Gastroesophageal sphincter (tissue), 4 donors: ENCODE measurements at regions not wholly inside any gene's neighbourhood (a gene's known extent, or its start where the extent isn't known, plus 50 kb on each side); places are given as distances from the start of the nearest gene placed in this dataset.
"Not testable (repeated sequence)": the region's sequence is repeated elsewhere in the genome, so short reads cannot be mapped to it uniquely, and the experiment has no call there.

Source experiments
- ATAC-seq: fragments of 150-250 bp; one replicate; pipeline ENCODE4 v1.9.1; 2016; ENCODE audit warnings: mild to moderate bottlenecking, moderate library complexity
- H3K27ac ChIP-seq, 4 donors: fragments of 200-600 bp; sonication (generic) in 3 of 4; 1 replicate in 3 of 4; 2 replicates in 1 of 4; pipeline ENCODE4 v1.5.1; 2016 to 2019
- H3K27me3 ChIP-seq: fragments of 200-600 bp; sonication (generic); one replicate; pipeline ENCODE4 v1.5.1; 2019
- H3K36me3 ChIP-seq, 2 donors: fragments of 200-600 bp; sonication (generic); one replicate each; pipeline ENCODE4 v1.5.1; 2019; ENCODE audit warnings: control low read depth in 1 of 2
- H3K4me1 ChIP-seq, 3 donors: fragments of 200-600 bp; sonication (generic); 1 replicate in 2 of 3; 2 replicates in 1 of 3; pipeline ENCODE4 v1.5.1; 2016 to 2019; ENCODE audit warnings: control low read depth in 2 of 3
- H3K4me3 ChIP-seq, 2 donors: fragments of 200-600 bp; sonication (generic); one replicate each; pipeline ENCODE4 v1.5.1; 2019; ENCODE audit warnings: mild to moderate bottlenecking in 1 of 2, moderate library complexity in 1 of 2
- H3K9me3 ChIP-seq, 3 donors: fragments of 200-600 bp; sonication (generic); one replicate each; pipeline ENCODE4 v1.5.1; 2017 to 2019; ENCODE audit warnings: control low read depth in 2 of 3
- EP300 ChIP-seq: sonication (generic); formaldehyde crosslinking; IDR thresholded peaks from one replicate; pipeline ENCODE4 v1.6.1; 2017; ENCODE audit warnings: antibody characterized with exemption, mild to moderate bottlenecking
- POLR2A ChIP-seq, 2 donors: fragments of 450-650 bp; IDR thresholded peaks; one replicate each; pipeline ENCODE4 v1.6.1; 2017; ENCODE audit warnings: antibody characterized with exemption in 2 of 2, mild to moderate bottlenecking in 2 of 2, moderate library complexity in 1 of 2
- POLR2AphosphoS5 ChIP-seq: sonication (generic); formaldehyde crosslinking; IDR thresholded peaks from one replicate; pipeline ENCODE4 v1.6.1; 2017; ENCODE audit warnings: antibody characterized with exemption
- WGBS, 2 donors: methylation state at CpG; one replicate each; pipeline ENCODE4 v1.1.5; 2018; ENCODE audit warnings: low coverage in 1 of 2; 5-methylcytosine and 5-hydroxymethylcytosine counted together
- TF ChIP-seq, protein P1 (sequence below), 4 experiments: fragments of 200-600 bp in 2 of 4; fragments of 450-650 bp in 2 of 4; sonication (generic) in 1 of 4; IDR thresholded peaks; one replicate each; pipeline ENCODE4 v1.5.1; 2017 to 2019; ENCODE audit warnings: antibody characterized with exemption in 4 of 4, mild to moderate bottlenecking in 2 of 4, moderate library complexity in 2 of 4

GRCh38 chr2:185255566-185255965, 483.0 kb upstream of the FSIP2 start:
- Histone ChIP-seq H3K27me3 (no peaks in the 10 kb centered on the region), H3K27ac (no peak overlapping the region), H3K4me1 (no peaks in the 10 kb centered on the region), H3K9me3 (no peaks in the 10 kb centered on the region), H3K36me3 (no peaks in the 10 kb centered on the region), H3K4me3 (no peak overlapping the region)
- TF ChIP-seq POLR2AphosphoS5 (no peak), EP300 (no peak), POLR2A (IDR thresholded peaks at IDR 0.05) (no peak)
- TF ChIP-seq, protein P1, sequence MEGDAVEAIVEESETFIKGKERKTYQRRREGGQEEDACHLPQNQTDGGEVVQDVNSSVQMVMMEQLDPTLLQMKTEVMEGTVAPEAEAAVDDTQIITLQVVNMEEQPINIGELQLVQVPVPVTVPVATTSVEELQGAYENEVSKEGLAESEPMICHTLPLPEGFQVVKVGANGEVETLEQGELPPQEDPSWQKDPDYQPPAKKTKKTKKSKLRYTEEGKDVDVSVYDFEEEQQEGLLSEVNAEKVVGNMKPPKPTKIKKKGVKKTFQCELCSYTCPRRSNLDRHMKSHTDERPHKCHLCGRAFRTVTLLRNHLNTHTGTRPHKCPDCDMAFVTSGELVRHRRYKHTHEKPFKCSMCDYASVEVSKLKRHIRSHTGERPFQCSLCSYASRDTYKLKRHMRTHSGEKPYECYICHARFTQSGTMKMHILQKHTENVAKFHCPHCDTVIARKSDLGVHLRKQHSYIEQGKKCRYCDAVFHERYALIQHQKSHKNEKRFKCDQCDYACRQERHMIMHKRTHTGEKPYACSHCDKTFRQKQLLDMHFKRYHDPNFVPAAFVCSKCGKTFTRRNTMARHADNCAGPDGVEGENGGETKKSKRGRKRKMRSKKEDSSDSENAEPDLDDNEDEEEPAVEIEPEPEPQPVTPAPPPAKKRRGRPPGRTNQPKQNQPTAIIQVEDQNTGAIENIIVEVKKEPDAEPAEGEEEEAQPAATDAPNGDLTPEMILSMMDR (IDR thresholded peaks at IDR 0.05), result no peak
- 20 to 77% methylated on average over 1 of the region's 1 CpG for WGBS, 2 donors
- ATAC-seq, result no peak

GRCh38 chr2:185265747-185266146, 472.9 kb upstream of the FSIP2 start:
- Histone ChIP-seq H3K36me3 (no peaks in the 10 kb centered on the region), H3K27ac (no peak overlapping the region), H3K4me1 (no peaks in the 10 kb centered on the region), H3K27me3 (no peaks in the 10 kb centered on the region), H3K9me3 (no peaks in the 10 kb centered on the region), H3K4me3 (no peak overlapping the region)
- no peak for ATAC-seq
- TF ChIP-seq POLR2AphosphoS5 (no peak), EP300 (no peak), POLR2A (IDR thresholded peaks at IDR 0.05) (no peak)
- TF ChIP-seq, protein P1 (IDR thresholded peaks at IDR 0.05), result no peak
- WGBS, 2 donors, result 45 to 60% methylated on average over 1 of the region's 1 CpG

DNA sequence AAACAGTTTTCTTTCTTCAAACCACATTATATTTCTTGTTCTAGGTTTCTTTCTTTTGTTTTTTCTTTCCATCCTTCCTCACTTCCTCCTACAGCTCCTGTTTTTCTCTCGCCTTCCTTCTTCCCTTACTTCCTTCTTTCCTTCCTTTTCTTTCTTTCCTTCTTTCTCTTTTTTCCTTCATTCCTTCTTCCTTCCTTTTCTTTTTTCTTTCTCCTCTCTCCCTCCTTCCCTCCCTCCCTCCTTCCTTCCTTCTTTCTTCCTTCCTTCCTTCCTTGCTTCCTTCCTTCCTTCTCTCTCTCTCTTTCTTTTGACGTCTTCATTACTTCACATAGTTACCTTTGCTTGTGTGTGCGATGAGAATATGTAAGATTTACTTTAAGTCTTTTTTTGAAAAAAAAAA, 470.0 kb upstream of the FSIP2 start:
- Histone ChIP-seq H3K4me3 (no peak overlapping the region), H3K9me3 (no peaks in the 10 kb centered on the region), H3K4me1 (no peaks in the 10 kb centered on the region), H3K27ac (no peak overlapping the region), H3K36me3 (no peaks in the 10 kb centered on the region), H3K27me3 (no peaks in the 10 kb centered on the region)
- 73 to 93% methylated on average over 3 of the region's 3 CpGs for WGBS, 2 donors
- ATAC-seq, result no peak
- TF ChIP-seq POLR2AphosphoS5, result no peak
- no peak for TF ChIP-seq POLR2A (IDR thresholded peaks at IDR 0.05)
- no peak for TF ChIP-seq EP300
- TF ChIP-seq, protein P1 (IDR thresholded peaks at IDR 0.05), result no peak

- no peaks in the 10 kb centered on the region for H3K27me3 ChIP-seq
- no peaks in the 10 kb centered on the region for H3K4me1 ChIP-seq
- H3K36me3 ChIP-seq, result no peaks in the 10 kb centered on the region
- TF ChIP-seq POLR2A (IDR thresholded peaks at IDR 0.05) (no peak), EP300 (no peak), POLR2AphosphoS5 (no peak)
- TF ChIP-seq, protein P1 (IDR thresholded peaks at IDR 0.05), result no peak
- H3K4me3 ChIP-seq, result no peak overlapping the region
- no peak for ATAC-seq
- no peaks in the 10 kb centered on the region for H3K9me3 ChIP-seq
- 65 to 67% methylated on average over 4 of the region's 4 CpGs for WGBS, 2 donors
- H3K27ac ChIP-seq, result no peak overlapping the region
These were observed 463.7 kb upstream of the FSIP2 start for GRCh38 chr2:185274718-185275484.

DNA sequence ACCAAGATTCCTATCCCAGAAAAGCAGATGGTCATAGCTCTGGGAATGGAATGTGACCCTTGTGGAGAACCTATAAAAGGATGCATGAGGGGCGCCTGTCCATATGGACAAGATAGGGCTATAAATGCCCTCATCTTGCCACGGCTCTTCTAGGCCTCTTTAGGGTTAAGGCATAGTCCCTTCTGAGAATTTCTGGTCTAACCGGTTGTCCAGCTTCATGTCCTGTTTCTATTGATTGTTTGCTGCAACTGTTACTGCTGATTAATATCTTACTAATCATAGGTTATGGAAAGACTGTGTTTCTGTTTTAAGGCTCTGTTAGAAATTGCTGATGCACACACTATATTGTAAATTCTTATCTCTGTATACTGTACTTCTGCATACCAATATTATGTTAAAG, 462.6 kb upstream of the FSIP2 start:
- H3K36me3 ChIP-seq, H3K4me1 ChIP-seq, H3K9me3 ChIP-seq, H3K4me3 ChIP-seq, ATAC-seq, H3K27me3 ChIP-seq, H3K27ac ChIP-seq: not testable (repeated sequence)
- WGBS, 2 donors, result 83 to 87% methylated on average over 3 of the region's 3 CpGs
